ENCODE measurements at regions not wholly inside any gene's neighbourhood (a gene's known extent, or its start where the extent isn't known, plus 50 kb on each side); places are given as distances from the start of the nearest gene placed in this dataset.

GRCh38 chr1:230010603-230011332, 56.3 kb upstream of the GALNT2 start:
- DNase-seq = no peak

DNA sequence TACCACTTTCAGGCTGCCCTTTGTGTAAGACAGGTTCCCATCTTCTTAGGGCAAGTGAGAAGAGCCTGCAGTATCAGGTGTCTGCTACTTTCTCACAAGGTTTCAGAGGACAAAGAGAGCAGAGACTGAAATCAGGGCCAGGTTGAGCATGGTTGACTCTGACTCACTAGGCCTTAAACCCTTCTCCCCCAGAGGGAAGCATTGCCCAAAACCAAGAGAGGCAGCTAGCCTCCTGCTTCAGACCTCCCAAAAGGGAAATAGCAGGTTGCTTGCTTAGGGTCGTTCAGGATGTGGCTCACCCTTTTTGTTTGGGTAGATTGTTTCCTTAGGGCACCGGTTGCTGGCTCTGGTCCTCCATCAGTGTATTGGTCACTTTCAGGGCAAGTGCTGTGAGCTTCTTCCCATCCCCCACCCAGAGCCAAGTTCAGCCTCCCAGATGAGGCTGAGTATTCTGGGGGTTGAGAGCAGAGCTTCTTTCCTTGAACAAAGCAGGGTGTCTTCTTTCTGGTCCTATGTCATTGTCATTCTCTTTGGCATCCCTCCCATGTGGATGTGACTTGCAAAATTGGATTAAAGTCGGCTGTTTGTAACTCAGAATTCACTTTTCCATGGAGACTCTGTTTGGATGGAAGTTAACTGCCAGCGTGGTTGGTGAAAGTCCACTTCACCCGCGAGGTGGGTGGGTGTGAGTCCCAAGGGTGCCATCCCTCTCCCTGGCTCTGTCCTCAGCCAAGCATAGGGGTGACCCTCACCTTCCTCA, 55.5 kb upstream of the GALNT2 start:
- DNase-seq = no peak

GRCh38 chr1:230012093-230012393, 55.0 kb upstream of the GALNT2 start:
- DNase-seq = no peak

- no peak for DNase-seq
Measured at GRCh38 chr1:230012741-230013140, 54.3 kb upstream of the GALNT2 start.

DNA sequence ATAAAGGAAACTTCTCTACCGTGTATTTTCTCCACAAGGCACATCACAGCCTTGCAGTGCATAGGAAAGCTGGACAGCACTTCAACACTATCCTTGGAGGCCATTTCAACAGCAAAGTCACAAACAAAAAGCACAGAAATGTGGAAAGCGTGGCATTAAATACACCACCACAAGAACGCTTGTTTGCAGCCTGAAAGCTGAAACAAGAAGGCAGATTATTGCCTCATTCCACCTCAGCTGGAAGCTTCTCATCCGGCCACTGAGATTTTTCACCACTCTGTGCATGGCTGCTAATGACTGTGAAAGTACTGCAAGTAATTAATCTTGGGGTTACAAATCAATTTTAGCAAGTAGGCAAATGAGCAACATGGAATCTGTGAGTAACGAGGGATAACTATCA, 50.9 kb upstream of the GALNT2 start:
- no peak for DNase-seq
